OCI-LY7 (cell line): ENCODE measurements at regions not wholly inside any gene's neighbourhood (a gene's known extent, or its start where the extent isn't known, plus 50 kb on each side); places are given as distances from the start of the nearest gene placed in this dataset.

Experiments used
- CTCF ChIP-seq: fragments of 200-600 bp; sonication (generic); conservative IDR thresholded peaks from 2 replicates; pipeline ENCODE4 v1.5.1; 2014; ENCODE audit warnings: mild to moderate bottlenecking, antibody characterized with exemption, low read length, moderate library complexity, mixed read lengths
- EZH2phosphoT487 ChIP-seq: fragments of 200-600 bp; sonication (generic); IDR thresholded peaks from 2 replicates; pipeline ENCODE4 v1.6.1; 2018; ENCODE audit warnings: low read depth, borderline replicate concordance, mild to moderate bottlenecking, mixed run types, antibody characterized with exemption, low read length, moderate library complexity, mixed read lengths

GRCh38 chr9:129320575-129321285 is 142.7 kb upstream of the IER5L start:
- TF ChIP-seq CTCF (no peak), EZH2phosphoT487 (no peak)
